K562 (cell line): ENCODE measurements at regions not wholly inside any gene's neighbourhood (a gene's known extent, or its start where the extent isn't known, plus 50 kb on each side); places are given as distances from the start of the nearest gene placed in this dataset.

Experiments used
- ATAC-seq: fragments of 200-7000 bp; cut with Tn5 transposase; 3 replicates; pipeline ENCODE4 v1.9.1; 2020; ENCODE audit warnings: moderate library complexity
- BruUV-seq: library from RNA; stranded (reverse); fragments of 400-500 nt; replicated peaks from 2 replicates; lab custom pipeline; 2021; lab: Mats Ljungman, UMichigan
- CTCF ChIA-PET: fragments of 300-600 bp; formaldehyde crosslinking; extraction: SDS; loops from one replicate; lab custom pipeline; 2021; ENCODE audit warnings: low intra/inter-chr PET ratio; lab: Yijun Ruan, JAX
- POLR2A ChIA-PET: fragments of 300-600, 350-650 bp; sonication (Branson Sonifier 250); formaldehyde crosslinking; extraction: SDS; loops from one replicate; lab custom pipeline; 2021; ENCODE audit warnings: antibody characterized with exemption, inconsistent platforms; lab: Yijun Ruan, JAX
- DNase-seq, 4 experiments: peaks; one replicate each; pipeline versions ENCODE4 v3.0.0 to v3.0.0-alpha.2; 2011 to 2018; ENCODE audit warnings: low spot score in 3 of 4, mixed read lengths in 3 of 4; ENCODE audit errors: extremely low read depth in 1 of 4
- FAIRE-seq: peaks from 2 replicates; lab custom pipeline; 2011; peaks lifted over from hg19 to GRCh38; lab: Jason Lieb, UNC
- H2AFZ ChIP-seq: 2 replicates; pipeline ENCODE4 v1.6.0; 2011; ENCODE audit warnings: low read depth, low read length, control low read depth, inconsistent platforms
- H3K27ac ChIP-seq: fragments of 200-600 bp; 3 replicates; pipeline ENCODE4 v1.8.0; 2011; ENCODE audit warnings: low read depth, mild to moderate bottlenecking, control low read depth, inconsistent platforms, low read length, moderate library complexity, mixed read lengths; ENCODE audit errors: extremely low read depth
- H3K27me3 ChIP-seq, 2 experiments: fragments of 300-600 bp in 1 of 2; 2 replicates in 1 of 2; 3 replicates in 1 of 2; pipeline versions ENCODE4 v1.6.0 to v1.8.0; 2011; ENCODE audit warnings: inconsistent platforms in 2 of 2, low read length in 2 of 2, mild to moderate bottlenecking in 1 of 2, mixed read lengths in 1 of 2, moderate library complexity in 1 of 2; ENCODE audit not compliant: control insufficient read depth in 2 of 2, insufficient read depth in 2 of 2
- H3K36me3 ChIP-seq: fragments of 300-600 bp; 3 replicates; pipeline ENCODE4 v1.8.0; 2011; ENCODE audit warnings: mild to moderate bottlenecking, low read length, inconsistent platforms; ENCODE audit not compliant: control insufficient read depth, insufficient read depth
- H3K4me1 ChIP-seq, 2 experiments: fragments of 200-600 bp in 1 of 2; replicated peaks in 1 of 2; 2 replicates in 1 of 2; 3 replicates in 1 of 2; pipeline versions ENCODE4 v1.5.1 to v1.8.0; 2011; ENCODE audit warnings: inconsistent platforms in 2 of 2, low read length in 2 of 2, mild to moderate bottlenecking in 1 of 2, mixed read lengths in 1 of 2, moderate library complexity in 1 of 2; ENCODE audit not compliant: control insufficient read depth in 2 of 2, insufficient read depth in 2 of 2
- H3K4me2 ChIP-seq: 2 replicates; pipeline ENCODE4 v1.6.1; 2011; ENCODE audit warnings: low read length, control low read depth, inconsistent platforms, mixed read lengths; ENCODE audit not compliant: insufficient read depth
- H3K4me3 ChIP-seq: fragments of 200-600 bp; sonication (generic), shearing (Covaris generic); 2 replicates; pipeline ENCODE4 v1.5.1; 2016; ENCODE audit warnings: control low read depth, inconsistent platforms
- H3K79me2 ChIP-seq: fragments of 200-600 bp; 3 replicates; pipeline ENCODE4 v1.8.0; 2011; ENCODE audit warnings: low read length, inconsistent platforms; ENCODE audit not compliant: control insufficient read depth, insufficient read depth
- H3K9ac ChIP-seq, 2 experiments: 2 replicates each; pipeline versions ENCODE4 v1.6.0 to v1.6.1; 2011; ENCODE audit warnings: low read depth in 2 of 2, low read length in 2 of 2, control low read depth in 1 of 2, inconsistent platforms in 1 of 2, mild to moderate bottlenecking in 1 of 2, mixed read lengths in 1 of 2; ENCODE audit not compliant: insufficient read depth in 1 of 2
- H3K9me1 ChIP-seq: one replicate; pipeline ENCODE4 v1.6.0; 2011; ENCODE audit warnings: inconsistent platforms, mild to moderate bottlenecking, low read length, moderate library complexity; ENCODE audit not compliant: control insufficient read depth, insufficient read depth
- H3K9me3 ChIP-seq: replicated peaks from 2 replicates; pipeline ENCODE4 v1.5.1; 2011; ENCODE audit warnings: low read depth, low read length, inconsistent platforms; ENCODE audit not compliant: control insufficient read depth, insufficient read depth
- H4K20me1 ChIP-seq: replicated peaks from 2 replicates; pipeline ENCODE4 v1.6.1; 2011; ENCODE audit warnings: low read length, inconsistent platforms, mixed read lengths; ENCODE audit not compliant: control insufficient read depth, insufficient read depth
- CTBP1 ChIP-seq: fragments of 450-650 bp; IDR thresholded peaks from 2 replicates; pipeline ENCODE4 v1.6.1; 2016; ENCODE audit warnings: borderline replicate concordance
- GABPA ChIP-seq: fragments of 200-800 bp; sonication (Bioruptor generic); conservative IDR thresholded peaks from 2 replicates; pipeline ENCODE4 v1.6.1; 2016; ENCODE audit warnings: low read depth, missing genetic modification characterization, missing compliant biosample characterization
- NUFIP1 ChIP-seq: fragments of 450-650 bp; IDR thresholded peaks from 2 replicates; pipeline ENCODE4 v1.6.1; 2018; ENCODE audit not compliant: partially characterized antibody
- ZNF184 ChIP-seq: sonication (generic); formaldehyde crosslinking; IDR thresholded peaks from 2 replicates; pipeline ENCODE4 v1.5.0; 2020; ENCODE audit warnings: missing genetic modification reagents
- ZNF77 ChIP-seq: fragments of 250-450 bp; sonication (Bioruptor Pico); IDR thresholded peaks from 2 replicates; pipeline ENCODE4 v1.5.0; 2020
- WGBS: fragments of 100-300 bp; shearing (Covaris generic); methylation state at CpG from one replicate; pipeline ENCODE4 v1.1.6; 2016; ENCODE audit warnings: low coverage, mixed read lengths; ENCODE audit not compliant: insufficient coverage; ENCODE audit errors: missing lambda C conversion rate; 5-methylcytosine and 5-hydroxymethylcytosine counted together
- in situ Hi-C: fragments of 300-500 bp; cut with MboI; formaldehyde crosslinking; loops from 4 replicates; pipeline ENCODE4 v1.15.0; 2018; ENCODE audit warnings: inconsistent platforms, mixed read lengths
- intact Hi-C: fragments of 100-400 bp; cut with micrococcal nuclease; formaldehyde crosslinking; loops from 2 replicates; pipeline ENCODE4 v1.14.2; 2022
- TF ChIP-seq, protein P1 (sequence below), 3 experiments: fragments of 200-800 bp in 1 of 3; sonication (Bioruptor generic) in 1 of 3; sonication (generic) in 1 of 3; formaldehyde crosslinking in 1 of 3; IDR thresholded peaks; 2 replicates each; pipeline versions ENCODE4 v1.6.1 to v1.8.0; 2016 to 2022; ENCODE audit warnings: mild to moderate bottlenecking in 2 of 3, missing compliant biosample characterization in 2 of 3, missing genetic modification characterization in 2 of 3, missing genetic modification reagents in 1 of 3
- TF ChIP-seq, protein P2 (sequence below): fragments of 450-650 bp; formaldehyde crosslinking; IDR thresholded peaks from 2 replicates; pipeline ENCODE4 v1.4.0; 2020; ENCODE audit warnings: mild to moderate bottlenecking, moderate library complexity
- TF ChIP-seq, protein P3 (sequence below): sonication (generic); IDR thresholded peaks from 2 replicates; pipeline ENCODE4 v1.6.1; 2016
- TF ChIP-seq, protein P4 (sequence below): fragments of 250-450 bp; sonication (Bioruptor Pico); IDR thresholded peaks from 2 replicates; pipeline ENCODE4 v1.4.0; 2020; ENCODE audit warnings: mild to moderate bottlenecking, moderate library complexity
- TF ChIP-seq, protein P5 (sequence below): fragments of 250-450 bp; sonication (Bioruptor Pico); IDR thresholded peaks from 2 replicates; pipeline ENCODE4 v1.4.0; 2020; ENCODE audit warnings: mild to moderate bottlenecking, moderate library complexity
- TF ChIP-seq, protein P6 (sequence below), 2 experiments: fragments of 200-800 bp in 1 of 2; sonication (Bioruptor generic) in 1 of 2; sonication (generic) in 1 of 2; formaldehyde crosslinking in 1 of 2; IDR thresholded peaks in 1 of 2; conservative IDR thresholded peaks in 1 of 2; 2 replicates each; pipeline versions ENCODE4 v1.5.0 to v1.6.1; 2016 to 2020; ENCODE audit warnings: missing compliant biosample characterization in 1 of 2, missing genetic modification characterization in 1 of 2, missing genetic modification reagents in 1 of 2

DNA sequence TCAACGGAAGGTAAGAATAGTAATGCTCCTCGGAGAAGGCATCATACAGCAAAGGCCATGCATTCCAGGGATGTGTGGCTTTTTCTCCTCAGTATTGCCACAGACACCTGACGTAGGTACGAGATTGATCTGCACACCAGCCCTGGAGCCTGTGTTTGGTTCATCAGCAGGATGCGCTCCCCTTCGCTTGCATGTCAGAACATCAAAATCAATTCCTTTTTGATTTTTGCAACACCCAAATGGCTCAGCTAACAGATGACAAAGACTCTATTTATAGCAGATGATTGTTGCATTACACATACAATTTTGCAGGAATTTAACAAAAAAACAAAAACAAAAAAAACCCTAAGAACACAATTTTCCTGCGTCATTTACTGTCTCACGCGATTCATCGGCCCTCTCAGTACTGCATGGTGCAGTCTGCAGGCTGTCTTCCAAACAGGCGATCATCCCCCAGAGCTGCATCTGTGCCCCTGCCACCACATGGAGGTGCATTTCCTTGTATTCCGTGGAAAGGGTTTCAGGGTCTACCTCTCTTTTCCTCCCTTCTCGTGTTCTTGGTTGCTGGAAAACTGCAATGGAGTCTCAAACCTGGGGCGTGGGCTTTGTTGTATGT is 207.3 kb downstream of the TEX29 start:
- no peak overlapping the region for H3K27ac ChIP-seq
- POLR2A ChIA-PET = no interaction called here
- peaks cover 0 to 14% of the 10 kb centered on the region in 2 experiments; a peak in 2 of 5 replicates for H3K27me3 ChIP-seq
- H3K9me3 ChIP-seq = no peaks in the 10 kb centered on the region
- no peak overlapping the region for H3K9ac ChIP-seq
- no peaks in the 10 kb centered on the region for H4K20me1 ChIP-seq
- FAIRE-seq = no peak
- H3K4me1 ChIP-seq = no peaks in the 10 kb centered on the region
- CTCF ChIA-PET = no interaction called here
- in situ Hi-C loops = no loop called here
- H3K36me3 ChIP-seq = no peaks in the 10 kb centered on the region
- no peak for ATAC-seq
- no TSS peak for BruUV-seq
- 0% methylated on average over 9 of the region's 14 CpGs for WGBS
- no peak overlapping the region for H3K4me2 ChIP-seq
- H3K9me1 ChIP-seq = no peaks in the 10 kb centered on the region
- no peak overlapping the region for H3K4me3 ChIP-seq
- intact Hi-C loops = no loop called here
- H3K79me2 ChIP-seq = no peaks in the 10 kb centered on the region
- no peak overlapping the region for H2AFZ ChIP-seq
- DNase-seq = no peak
- TF ChIP-seq ZNF184 (CRISPR knock-in tag) = no peak
- TF ChIP-seq, protein P1, sequence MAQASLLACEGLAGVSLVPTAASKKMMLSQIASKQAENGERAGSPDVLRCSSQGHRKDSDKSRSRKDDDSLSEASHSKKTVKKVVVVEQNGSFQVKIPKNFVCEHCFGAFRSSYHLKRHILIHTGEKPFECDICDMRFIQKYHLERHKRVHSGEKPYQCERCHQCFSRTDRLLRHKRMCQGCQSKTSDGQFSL (CRISPR knock-in tag; IDR thresholded peaks at IDR 0.05) = no peak
- TF ChIP-seq, protein P1 (tag; IDR thresholded peaks at IDR 0.05) = no peak
- TF ChIP-seq CTBP1 = no peak
- TF ChIP-seq, protein P2, sequence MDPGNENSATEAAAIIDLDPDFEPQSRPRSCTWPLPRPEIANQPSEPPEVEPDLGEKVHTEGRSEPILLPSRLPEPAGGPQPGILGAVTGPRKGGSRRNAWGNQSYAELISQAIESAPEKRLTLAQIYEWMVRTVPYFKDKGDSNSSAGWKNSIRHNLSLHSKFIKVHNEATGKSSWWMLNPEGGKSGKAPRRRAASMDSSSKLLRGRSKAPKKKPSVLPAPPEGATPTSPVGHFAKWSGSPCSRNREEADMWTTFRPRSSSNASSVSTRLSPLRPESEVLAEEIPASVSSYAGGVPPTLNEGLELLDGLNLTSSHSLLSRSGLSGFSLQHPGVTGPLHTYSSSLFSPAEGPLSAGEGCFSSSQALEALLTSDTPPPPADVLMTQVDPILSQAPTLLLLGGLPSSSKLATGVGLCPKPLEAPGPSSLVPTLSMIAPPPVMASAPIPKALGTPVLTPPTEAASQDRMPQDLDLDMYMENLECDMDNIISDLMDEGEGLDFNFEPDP = no peak
- TF ChIP-seq, protein P3, sequence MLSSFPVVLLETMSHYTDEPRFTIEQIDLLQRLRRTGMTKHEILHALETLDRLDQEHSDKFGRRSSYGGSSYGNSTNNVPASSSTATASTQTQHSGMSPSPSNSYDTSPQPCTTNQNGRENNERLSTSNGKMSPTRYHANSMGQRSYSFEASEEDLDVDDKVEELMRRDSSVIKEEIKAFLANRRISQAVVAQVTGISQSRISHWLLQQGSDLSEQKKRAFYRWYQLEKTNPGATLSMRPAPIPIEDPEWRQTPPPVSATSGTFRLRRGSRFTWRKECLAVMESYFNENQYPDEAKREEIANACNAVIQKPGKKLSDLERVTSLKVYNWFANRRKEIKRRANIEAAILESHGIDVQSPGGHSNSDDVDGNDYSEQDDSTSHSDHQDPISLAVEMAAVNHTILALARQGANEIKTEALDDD = no peak
- TF ChIP-seq, protein P4, sequence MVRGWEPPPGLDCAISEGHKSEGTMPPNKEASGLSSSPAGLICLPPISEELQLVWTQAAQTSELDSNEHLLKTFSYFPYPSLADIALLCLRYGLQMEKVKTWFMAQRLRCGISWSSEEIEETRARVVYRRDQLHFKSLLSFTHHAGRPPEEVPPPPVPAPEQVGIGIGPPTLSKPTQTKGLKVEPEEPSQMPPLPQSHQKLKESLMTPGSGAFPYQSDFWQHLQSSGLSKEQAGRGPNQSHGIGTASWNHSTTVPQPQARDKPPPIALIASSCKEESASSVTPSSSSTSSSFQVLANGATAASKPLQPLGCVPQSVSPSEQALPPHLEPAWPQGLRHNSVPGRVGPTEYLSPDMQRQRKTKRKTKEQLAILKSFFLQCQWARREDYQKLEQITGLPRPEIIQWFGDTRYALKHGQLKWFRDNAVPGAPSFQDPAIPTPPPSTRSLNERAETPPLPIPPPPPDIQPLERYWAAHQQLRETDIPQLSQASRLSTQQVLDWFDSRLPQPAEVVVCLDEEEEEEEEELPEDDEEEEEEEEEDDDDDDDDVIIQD = no peak
- TF ChIP-seq, protein P5, sequence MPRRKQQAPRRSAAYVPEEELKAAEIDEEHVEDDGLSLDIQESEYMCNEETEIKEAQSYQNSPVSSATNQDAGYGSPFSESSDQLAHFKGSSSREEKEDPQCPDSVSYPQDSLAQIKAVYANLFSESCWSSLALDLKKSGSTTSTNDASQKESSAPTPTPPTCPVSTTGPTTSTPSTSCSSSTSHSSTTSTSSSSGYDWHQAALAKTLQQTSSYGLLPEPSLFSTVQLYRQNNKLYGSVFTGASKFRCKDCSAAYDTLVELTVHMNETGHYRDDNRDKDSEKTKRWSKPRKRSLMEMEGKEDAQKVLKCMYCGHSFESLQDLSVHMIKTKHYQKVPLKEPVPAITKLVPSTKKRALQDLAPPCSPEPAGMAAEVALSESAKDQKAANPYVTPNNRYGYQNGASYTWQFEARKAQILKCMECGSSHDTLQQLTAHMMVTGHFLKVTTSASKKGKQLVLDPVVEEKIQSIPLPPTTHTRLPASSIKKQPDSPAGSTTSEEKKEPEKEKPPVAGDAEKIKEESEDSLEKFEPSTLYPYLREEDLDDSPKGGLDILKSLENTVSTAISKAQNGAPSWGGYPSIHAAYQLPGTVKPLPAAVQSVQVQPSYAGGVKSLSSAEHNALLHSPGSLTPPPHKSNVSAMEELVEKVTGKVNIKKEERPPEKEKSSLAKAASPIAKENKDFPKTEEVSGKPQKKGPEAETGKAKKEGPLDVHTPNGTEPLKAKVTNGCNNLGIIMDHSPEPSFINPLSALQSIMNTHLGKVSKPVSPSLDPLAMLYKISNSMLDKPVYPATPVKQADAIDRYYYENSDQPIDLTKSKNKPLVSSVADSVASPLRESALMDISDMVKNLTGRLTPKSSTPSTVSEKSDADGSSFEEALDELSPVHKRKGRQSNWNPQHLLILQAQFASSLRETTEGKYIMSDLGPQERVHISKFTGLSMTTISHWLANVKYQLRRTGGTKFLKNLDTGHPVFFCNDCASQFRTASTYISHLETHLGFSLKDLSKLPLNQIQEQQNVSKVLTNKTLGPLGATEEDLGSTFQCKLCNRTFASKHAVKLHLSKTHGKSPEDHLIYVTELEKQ = no peak
- TF ChIP-seq GABPA (tag) = no peak
- TF ChIP-seq, protein P6, sequence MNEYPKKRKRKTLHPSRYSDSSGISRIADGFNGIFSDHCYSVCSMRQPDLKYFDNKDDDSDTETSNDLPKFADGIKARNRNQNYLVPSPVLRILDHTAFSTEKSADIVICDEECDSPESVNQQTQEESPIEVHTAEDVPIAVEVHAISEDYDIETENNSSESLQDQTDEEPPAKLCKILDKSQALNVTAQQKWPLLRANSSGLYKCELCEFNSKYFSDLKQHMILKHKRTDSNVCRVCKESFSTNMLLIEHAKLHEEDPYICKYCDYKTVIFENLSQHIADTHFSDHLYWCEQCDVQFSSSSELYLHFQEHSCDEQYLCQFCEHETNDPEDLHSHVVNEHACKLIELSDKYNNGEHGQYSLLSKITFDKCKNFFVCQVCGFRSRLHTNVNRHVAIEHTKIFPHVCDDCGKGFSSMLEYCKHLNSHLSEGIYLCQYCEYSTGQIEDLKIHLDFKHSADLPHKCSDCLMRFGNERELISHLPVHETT (CRISPR knock-in tag; conservative IDR thresholded peaks at IDR 0.05 in 1 of 2, IDR thresholded peaks at IDR 0.05 in 1 of 2) = no peak
- no peak for TF ChIP-seq ZNF77 (CRISPR knock-in tag)
- TF ChIP-seq NUFIP1 = no peak
